K562 (cell line): ENCODE measurements at regions not wholly inside any gene's neighbourhood (a gene's known extent, or its start where the extent isn't known, plus 50 kb on each side); places are given as distances from the start of the nearest gene placed in this dataset.

ENCODE experiments used
- E2F5 ChIP-seq: sonication (generic); formaldehyde crosslinking; IDR thresholded peaks from 2 replicates; pipeline ENCODE4 v1.8.0; 2022; ENCODE audit warnings: mild to moderate bottlenecking, missing genetic modification reagents
- LCOR ChIP-seq: sonication (generic); formaldehyde crosslinking; IDR thresholded peaks from 2 replicates; pipeline ENCODE4 v1.8.0; 2022; ENCODE audit warnings: mild to moderate bottlenecking, missing genetic modification reagents
- NR1H2 ChIP-seq: sonication (generic); formaldehyde crosslinking; IDR thresholded peaks from 2 replicates; pipeline ENCODE4 v1.4.0; 2020; ENCODE audit warnings: mild to moderate bottlenecking, missing genetic modification reagents
- PTRF ChIP-seq: fragments of 450-650 bp; IDR thresholded peaks from 2 replicates; pipeline ENCODE4 v1.6.1; 2016; ENCODE audit warnings: mild to moderate bottlenecking, missing genetic modification characterization, missing compliant biosample characterization
- SIN3B ChIP-seq: fragments of 450-650 bp; IDR thresholded peaks from 2 replicates; pipeline ENCODE4 v1.6.1; 2017; ENCODE audit warnings: low read depth, mild to moderate bottlenecking, moderate library complexity
- ZC3H4 ChIP-seq: sonication (generic); formaldehyde crosslinking; IDR thresholded peaks from 2 replicates; pipeline ENCODE4 v1.9.0; 2021; ENCODE audit warnings: missing genetic modification reagents, borderline replicate concordance
- ZMIZ1 ChIP-seq, 2 experiments: fragments of 150-350 bp in 1 of 2; IDR thresholded peaks; 2 replicates each; pipeline ENCODE4 v1.6.1; 2012 to 2016; ENCODE audit warnings: low read depth in 2 of 2, low read length in 2 of 2, mild to moderate bottlenecking in 1 of 2, moderate library complexity in 1 of 2
- ZNF444 ChIP-seq: fragments of 250-450 bp; sonication (Bioruptor Pico); IDR thresholded peaks from 2 replicates; pipeline ENCODE4 v1.4.0; 2020; ENCODE audit warnings: mild to moderate bottlenecking, moderate library complexity
- TF ChIP-seq, protein P1 (sequence below): sonication (generic); formaldehyde crosslinking; IDR thresholded peaks from 2 replicates; pipeline ENCODE4 v1.8.0; 2023; ENCODE audit warnings: mild to moderate bottlenecking, missing genetic modification reagents
- TF ChIP-seq, protein P2 (sequence below): fragments of 150-350 bp; conservative IDR thresholded peaks from 2 replicates; pipeline ENCODE4 v1.6.1; 2014; ENCODE audit warnings: low read length
- TF ChIP-seq, protein P3 (sequence below): fragments of 450-650 bp; IDR thresholded peaks from 2 replicates; pipeline ENCODE4 v1.6.1; 2016

- TF ChIP-seq, protein P1, sequence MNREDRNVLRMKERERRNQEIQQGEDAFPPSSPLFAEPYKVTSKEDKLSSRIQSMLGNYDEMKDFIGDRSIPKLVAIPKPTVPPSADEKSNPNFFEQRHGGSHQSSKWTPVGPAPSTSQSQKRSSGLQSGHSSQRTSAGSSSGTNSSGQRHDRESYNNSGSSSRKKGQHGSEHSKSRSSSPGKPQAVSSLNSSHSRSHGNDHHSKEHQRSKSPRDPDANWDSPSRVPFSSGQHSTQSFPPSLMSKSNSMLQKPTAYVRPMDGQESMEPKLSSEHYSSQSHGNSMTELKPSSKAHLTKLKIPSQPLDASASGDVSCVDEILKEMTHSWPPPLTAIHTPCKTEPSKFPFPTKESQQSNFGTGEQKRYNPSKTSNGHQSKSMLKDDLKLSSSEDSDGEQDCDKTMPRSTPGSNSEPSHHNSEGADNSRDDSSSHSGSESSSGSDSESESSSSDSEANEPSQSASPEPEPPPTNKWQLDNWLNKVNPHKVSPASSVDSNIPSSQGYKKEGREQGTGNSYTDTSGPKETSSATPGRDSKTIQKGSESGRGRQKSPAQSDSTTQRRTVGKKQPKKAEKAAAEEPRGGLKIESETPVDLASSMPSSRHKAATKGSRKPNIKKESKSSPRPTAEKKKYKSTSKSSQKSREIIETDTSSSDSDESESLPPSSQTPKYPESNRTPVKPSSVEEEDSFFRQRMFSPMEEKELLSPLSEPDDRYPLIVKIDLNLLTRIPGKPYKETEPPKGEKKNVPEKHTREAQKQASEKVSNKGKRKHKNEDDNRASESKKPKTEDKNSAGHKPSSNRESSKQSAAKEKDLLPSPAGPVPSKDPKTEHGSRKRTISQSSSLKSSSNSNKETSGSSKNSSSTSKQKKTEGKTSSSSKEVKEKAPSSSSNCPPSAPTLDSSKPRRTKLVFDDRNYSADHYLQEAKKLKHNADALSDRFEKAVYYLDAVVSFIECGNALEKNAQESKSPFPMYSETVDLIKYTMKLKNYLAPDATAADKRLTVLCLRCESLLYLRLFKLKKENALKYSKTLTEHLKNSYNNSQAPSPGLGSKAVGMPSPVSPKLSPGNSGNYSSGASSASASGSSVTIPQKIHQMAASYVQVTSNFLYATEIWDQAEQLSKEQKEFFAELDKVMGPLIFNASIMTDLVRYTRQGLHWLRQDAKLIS (CRISPR knock-in tag), result no peak
- TF ChIP-seq ZC3H4 (CRISPR knock-in tag), result no peak
- TF ChIP-seq E2F5 (CRISPR knock-in tag), result no peak
- TF ChIP-seq, protein P2, sequence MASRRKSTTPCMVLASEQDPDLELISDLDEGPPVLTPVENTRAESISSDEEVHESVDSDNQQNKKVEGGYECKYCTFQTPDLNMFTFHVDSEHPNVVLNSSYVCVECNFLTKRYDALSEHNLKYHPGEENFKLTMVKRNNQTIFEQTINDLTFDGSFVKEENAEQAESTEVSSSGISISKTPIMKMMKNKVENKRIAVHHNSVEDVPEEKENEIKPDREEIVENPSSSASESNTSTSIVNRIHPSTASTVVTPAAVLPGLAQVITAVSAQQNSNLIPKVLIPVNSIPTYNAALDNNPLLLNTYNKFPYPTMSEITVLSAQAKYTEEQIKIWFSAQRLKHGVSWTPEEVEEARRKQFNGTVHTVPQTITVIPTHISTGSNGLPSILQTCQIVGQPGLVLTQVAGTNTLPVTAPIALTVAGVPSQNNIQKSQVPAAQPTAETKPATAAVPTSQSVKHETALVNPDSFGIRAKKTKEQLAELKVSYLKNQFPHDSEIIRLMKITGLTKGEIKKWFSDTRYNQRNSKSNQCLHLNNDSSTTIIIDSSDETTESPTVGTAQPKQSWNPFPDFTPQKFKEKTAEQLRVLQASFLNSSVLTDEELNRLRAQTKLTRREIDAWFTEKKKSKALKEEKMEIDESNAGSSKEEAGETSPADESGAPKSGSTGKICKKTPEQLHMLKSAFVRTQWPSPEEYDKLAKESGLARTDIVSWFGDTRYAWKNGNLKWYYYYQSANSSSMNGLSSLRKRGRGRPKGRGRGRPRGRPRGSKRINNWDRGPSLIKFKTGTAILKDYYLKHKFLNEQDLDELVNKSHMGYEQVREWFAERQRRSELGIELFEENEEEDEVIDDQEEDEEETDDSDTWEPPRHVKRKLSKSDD, result no peak
- no peak for TF ChIP-seq PTRF (tag)
- no peak for TF ChIP-seq LCOR (CRISPR knock-in tag)
- no peak for TF ChIP-seq ZMIZ1 (IDR thresholded peaks at IDR 0.05; ENCODE audit: low read depth in 2 of 2, low read length in 2 of 2)
- no peak for TF ChIP-seq NR1H2 (CRISPR knock-in tag)
- TF ChIP-seq, protein P3, sequence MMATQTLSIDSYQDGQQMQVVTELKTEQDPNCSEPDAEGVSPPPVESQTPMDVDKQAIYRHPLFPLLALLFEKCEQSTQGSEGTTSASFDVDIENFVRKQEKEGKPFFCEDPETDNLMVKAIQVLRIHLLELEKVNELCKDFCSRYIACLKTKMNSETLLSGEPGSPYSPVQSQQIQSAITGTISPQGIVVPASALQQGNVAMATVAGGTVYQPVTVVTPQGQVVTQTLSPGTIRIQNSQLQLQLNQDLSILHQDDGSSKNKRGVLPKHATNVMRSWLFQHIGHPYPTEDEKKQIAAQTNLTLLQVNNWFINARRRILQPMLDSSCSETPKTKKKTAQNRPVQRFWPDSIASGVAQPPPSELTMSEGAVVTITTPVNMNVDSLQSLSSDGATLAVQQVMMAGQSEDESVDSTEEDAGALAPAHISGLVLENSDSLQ, result no peak
- no peak for TF ChIP-seq SIN3B
- no peak for TF ChIP-seq ZNF444 (CRISPR knock-in tag)
These were observed 76.6 kb downstream of the CHRD start (continued) for GRCh38 chr3:184456476-184456875.
